Caco-2 (cell line): ENCODE measurements at regions not wholly inside any gene's neighbourhood (a gene's known extent, or its start where the extent isn't known, plus 50 kb on each side); places are given as distances from the start of the nearest gene placed in this dataset.

Experiments used
- BruUV-seq: library from RNA; stranded (reverse); fragments of 400-500 nt; replicated peaks from 2 replicates; lab custom pipeline; 2021; lab: Mats Ljungman, UMichigan
- CTCF ChIA-PET: fragments of 300-600 bp; sonication (Branson Sonifier 250); formaldehyde crosslinking; loops from one replicate; lab custom pipeline; 2022; ENCODE audit warnings: antibody characterized with exemption; lab: Charles Lee
- POLR2A ChIA-PET: fragments of 300-600 bp; sonication (Branson Sonifier 250); formaldehyde crosslinking; loops from one replicate; lab custom pipeline; 2022; ENCODE audit warnings: antibody characterized with exemption; lab: Charles Lee
- DNase-seq, 2 experiments: peaks; one replicate each; pipeline versions ENCODE4 v3.0.0 to v3.0.0-alpha.2; 2020 to 2022
- H3K27me3 ChIP-seq: replicated peaks from 2 replicates; pipeline ENCODE4 v1.6.0; 2011; ENCODE audit warnings: low read length; ENCODE audit not compliant: control insufficient read depth, insufficient read depth
- H3K36me3 ChIP-seq: 2 replicates; pipeline ENCODE4 v1.5.1; 2011; ENCODE audit warnings: low read length; ENCODE audit not compliant: control insufficient read depth, insufficient read depth
- H3K4me1 ChIP-seq: fragments of 250-450 bp; sonication (Bioruptor Pico); 2 replicates; pipeline ENCODE4 v1.5.1; 2020; ENCODE audit warnings: mild to moderate bottlenecking
- H3K4me3 ChIP-seq: 2 replicates; pipeline ENCODE4 v1.5.1; 2011; ENCODE audit warnings: low read depth, mild to moderate bottlenecking, control low read depth, low read length
- H3K9me3 ChIP-seq: fragments of 250-450 bp; sonication (Bioruptor Pico); 2 replicates; pipeline ENCODE4 v1.5.1; 2020; ENCODE audit warnings: mild to moderate bottlenecking, moderate library complexity
- H3K27ac Mint-ChIP-seq: one replicate; pipeline ENCODE4 v1.8.0; 2022; ENCODE audit warnings: mixed read lengths; ENCODE audit not compliant: unreplicated experiment
- H3K27me3 Mint-ChIP-seq: one replicate; pipeline ENCODE4 v1.8.0; 2022; ENCODE audit warnings: mixed read lengths; ENCODE audit not compliant: insufficient read depth, unreplicated experiment
- H3K36me3 Mint-ChIP-seq: one replicate; pipeline ENCODE4 v1.8.0; 2022; ENCODE audit warnings: mild to moderate bottlenecking, mixed read lengths; ENCODE audit not compliant: insufficient read depth, unreplicated experiment
- H3K4me1 Mint-ChIP-seq: one replicate; pipeline ENCODE4 v1.8.0; 2022; ENCODE audit warnings: low read depth, mixed read lengths; ENCODE audit not compliant: unreplicated experiment
- H3K4me3 Mint-ChIP-seq: one replicate; pipeline ENCODE4 v1.8.0; 2022; ENCODE audit warnings: mild to moderate bottlenecking, moderate library complexity, mixed read lengths; ENCODE audit not compliant: unreplicated experiment
- H3K9me3 Mint-ChIP-seq: one replicate; pipeline ENCODE4 v1.8.0; 2022; ENCODE audit warnings: mixed read lengths; ENCODE audit not compliant: unreplicated experiment
- intact Hi-C: fragments of 100-400 bp; cut with micrococcal nuclease; formaldehyde crosslinking; loops from one replicate; pipeline ENCODE4 v1.10.0; 2022; ENCODE audit not compliant: unreplicated experiment
- TF ChIP-seq, protein P1 (sequence below), 2 experiments: fragments of 200-600 bp in 1 of 2; IDR thresholded peaks; 1 replicate in 1 of 2; 2 replicates in 1 of 2; pipeline versions ENCODE4 v1.5.1 to v1.8.0; 2011 to 2022; ENCODE audit warnings: antibody characterized with exemption in 1 of 2, control low read depth in 1 of 2, inconsistent platforms in 1 of 2, low read depth in 1 of 2, low read length in 1 of 2, mild to moderate bottlenecking in 1 of 2, moderate library complexity in 1 of 2; ENCODE audit not compliant: insufficient read depth in 1 of 2, severe bottlenecking in 1 of 2, unreplicated experiment in 1 of 2

DNA sequence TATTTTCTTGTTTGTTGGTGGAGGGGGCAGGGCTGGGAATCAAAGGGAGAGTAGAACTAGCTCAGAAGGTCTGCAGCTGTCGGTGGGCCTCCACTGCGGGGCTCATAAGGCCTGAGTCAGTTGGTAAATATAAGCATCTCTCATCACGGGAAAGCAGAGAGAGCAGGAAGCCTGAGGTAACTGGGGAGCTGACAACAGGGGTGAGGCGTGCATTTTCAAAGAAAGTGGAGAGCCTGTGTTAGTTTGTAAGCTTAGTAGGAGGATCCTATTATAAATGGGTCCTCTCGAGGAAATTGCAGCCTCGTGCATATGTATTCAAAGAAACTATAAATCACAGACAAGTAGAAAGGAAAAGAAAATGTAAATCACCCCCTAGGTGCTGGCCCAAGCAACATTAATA lies 221.0 kb upstream of the CDH13 start:
- Mint-ChIP-seq H3K27me3 (peaks cover 27% of the 10 kb centered on the region), H3K36me3 (no peaks in the 10 kb centered on the region), H3K4me1 (no peaks in the 10 kb centered on the region), H3K9me3 (no peaks in the 10 kb centered on the region), H3K27ac (no peak overlapping the region), H3K4me3 (no peak overlapping the region)
- TF ChIP-seq, protein P1, sequence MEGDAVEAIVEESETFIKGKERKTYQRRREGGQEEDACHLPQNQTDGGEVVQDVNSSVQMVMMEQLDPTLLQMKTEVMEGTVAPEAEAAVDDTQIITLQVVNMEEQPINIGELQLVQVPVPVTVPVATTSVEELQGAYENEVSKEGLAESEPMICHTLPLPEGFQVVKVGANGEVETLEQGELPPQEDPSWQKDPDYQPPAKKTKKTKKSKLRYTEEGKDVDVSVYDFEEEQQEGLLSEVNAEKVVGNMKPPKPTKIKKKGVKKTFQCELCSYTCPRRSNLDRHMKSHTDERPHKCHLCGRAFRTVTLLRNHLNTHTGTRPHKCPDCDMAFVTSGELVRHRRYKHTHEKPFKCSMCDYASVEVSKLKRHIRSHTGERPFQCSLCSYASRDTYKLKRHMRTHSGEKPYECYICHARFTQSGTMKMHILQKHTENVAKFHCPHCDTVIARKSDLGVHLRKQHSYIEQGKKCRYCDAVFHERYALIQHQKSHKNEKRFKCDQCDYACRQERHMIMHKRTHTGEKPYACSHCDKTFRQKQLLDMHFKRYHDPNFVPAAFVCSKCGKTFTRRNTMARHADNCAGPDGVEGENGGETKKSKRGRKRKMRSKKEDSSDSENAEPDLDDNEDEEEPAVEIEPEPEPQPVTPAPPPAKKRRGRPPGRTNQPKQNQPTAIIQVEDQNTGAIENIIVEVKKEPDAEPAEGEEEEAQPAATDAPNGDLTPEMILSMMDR (IDR thresholded peaks at IDR 0.05; ENCODE audit: insufficient read depth in 1 of 2, low read depth in 1 of 2, low read length in 1 of 2, severe bottlenecking in 1 of 2, unreplicated experiment in 1 of 2), result no peak
- ChIA-PET CTCF (no interaction called here), POLR2A (no interaction called here)
- no peak for DNase-seq
- Histone ChIP-seq H3K4me3 (no peak overlapping the region), H3K27me3 (peaks cover 3% of the 10 kb centered on the region; the same call in 1 of the 2 replicates), H3K36me3 (no peaks in the 10 kb centered on the region), H3K4me1 (no peaks in the 10 kb centered on the region), H3K9me3 (no peaks in the 10 kb centered on the region)
- BruUV-seq, result no TSS peak
- intact Hi-C loops, result no loop called here

GRCh38 chr16:82404586-82405315 lies 222.0 kb upstream of the CDH13 start:
- H3K4me1 ChIP-seq, result no peaks in the 10 kb centered on the region
- DNase-seq, result no peak
- H3K27ac Mint-ChIP-seq, result no peak overlapping the region
- H3K4me1 Mint-ChIP-seq, result no peaks in the 10 kb centered on the region
- TF ChIP-seq, protein P1 (IDR thresholded peaks at IDR 0.05; ENCODE audit: insufficient read depth in 1 of 2, low read depth in 1 of 2, low read length in 1 of 2, severe bottlenecking in 1 of 2, unreplicated experiment in 1 of 2), result no peak
- peaks cover 25% of the 10 kb centered on the region for H3K27me3 Mint-ChIP-seq
- H3K9me3 ChIP-seq, result no peaks in the 10 kb centered on the region
- no peaks in the 10 kb centered on the region for H3K36me3 ChIP-seq
- no peaks in the 10 kb centered on the region for H3K36me3 Mint-ChIP-seq
- intact Hi-C loops, result no loop called here
- peaks cover 3% of the 10 kb centered on the region; the same call in 1 of the 2 replicates for H3K27me3 ChIP-seq
- H3K9me3 Mint-ChIP-seq, result no peaks in the 10 kb centered on the region
- CTCF ChIA-PET, result no interaction called here
- POLR2A ChIA-PET, result no interaction called here
- no peak overlapping the region for H3K4me3 Mint-ChIP-seq
- no peak overlapping the region for H3K4me3 ChIP-seq
- BruUV-seq, result no TSS peak

DNA sequence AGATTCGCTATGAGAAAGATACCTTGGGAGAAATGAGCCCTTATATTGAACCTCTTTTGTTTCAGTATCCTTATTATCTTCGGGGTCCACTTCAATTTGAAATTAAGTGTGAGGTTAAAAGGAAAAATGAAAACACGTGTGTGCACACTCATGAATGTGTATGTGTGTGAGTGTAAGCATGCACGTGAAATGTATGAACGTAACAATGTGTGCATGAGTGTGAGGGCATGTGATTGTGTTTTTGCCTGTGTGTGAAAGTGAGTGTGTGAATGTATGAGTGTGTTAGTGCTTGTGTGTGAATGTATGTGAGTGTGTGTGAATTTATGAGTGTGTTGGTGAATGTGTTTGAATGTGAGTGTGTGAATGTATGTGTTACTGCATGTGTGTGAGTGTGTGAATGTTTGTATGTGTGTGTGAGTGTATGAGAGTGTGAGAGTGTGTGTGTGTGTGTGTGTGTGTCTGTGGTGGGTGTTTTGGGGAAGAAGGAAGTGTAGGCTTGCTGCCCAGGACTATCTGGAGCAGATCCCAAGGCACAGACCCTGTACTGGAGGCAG lies 224.0 kb upstream of the CDH13 start:
- no peaks in the 10 kb centered on the region for H3K4me1 ChIP-seq
- Mint-ChIP-seq H3K4me3 (no peak overlapping the region), H3K36me3 (no peaks in the 10 kb centered on the region), H3K27ac (no peak overlapping the region), H3K27me3 (peaks cover 11% of the 10 kb centered on the region), H3K4me1 (no peaks in the 10 kb centered on the region), H3K9me3 (no peaks in the 10 kb centered on the region)
- H3K36me3 ChIP-seq, result no peaks in the 10 kb centered on the region
- no peaks in the 10 kb centered on the region for H3K27me3 ChIP-seq
- 0 out of 2 replicates have a peak, but pooled peaks cover 4% of the 10 kb centered on the region for H3K9me3 ChIP-seq
- H3K4me3 ChIP-seq, result no peak overlapping the region
- no TSS peak for BruUV-seq
- intact Hi-C loops, result no loop called here
- ChIA-PET CTCF (no interaction called here), POLR2A (no interaction called here)
- no peak for DNase-seq
- TF ChIP-seq, protein P1 (IDR thresholded peaks at IDR 0.05; ENCODE audit: insufficient read depth in 1 of 2, low read depth in 1 of 2, low read length in 1 of 2, severe bottlenecking in 1 of 2, unreplicated experiment in 1 of 2), result no peak
